ENCODE measurements at regions not wholly inside any gene's neighbourhood (a gene's known extent, or its start where the extent isn't known, plus 50 kb on each side); places are given as distances from the start of the nearest gene placed in this dataset.
A peak's percentile ranks its signal among the peaks of the same experiment; 100 is the strongest.

GRCh38 chr10:31652038-31652437 lies 276.6 kb downstream of the ARHGAP12 start:
- H3K4me1 ChIP-seq (ENCODE audit: control insufficient read depth in 2 of 3, insufficient read depth in 2 of 3, low read depth in 1 of 3, low read length in 3 of 3): no peaks in the 10 kb centered on the region
- FAIRE-seq: no peak
- intact Hi-C loops (cut with DNase I): no loop called here

GRCh38 chr10:31650010-31650409 lies 278.6 kb downstream of the ARHGAP12 start:
- H3K9ac ChIP-seq (ENCODE audit: low read length in 3 of 3): no peak overlapping the region
- DNase-seq: peak in 3 of 5 donors; percentile 49 to 84 (median 58)

More at GRCh38 chr10:31652038-31652437, 276.6 kb downstream of the ARHGAP12 start:
- no peak for TF ChIP-seq CTCF (IDR thresholded peaks at IDR 0.05; ENCODE audit: borderline replicate concordance, extremely low read depth, insufficient read depth)
- no peak overlapping the region for H3K9ac ChIP-seq (ENCODE audit: low read length in 3 of 3)
- no peak overlapping the region for H3K4me3 ChIP-seq (ENCODE audit: low read length in 3 of 3)
- H3K27me3 ChIP-seq (ENCODE audit: control insufficient read depth, insufficient read depth, low read length): no peaks in the 10 kb centered on the region
- H3K9me3 ChIP-seq (ENCODE audit: control insufficient read depth in 2 of 3, insufficient read depth in 1 of 3, low read length in 3 of 3): no peaks in the 10 kb centered on the region
- no peak overlapping the region for H3K27ac ChIP-seq (ENCODE audit: low read depth in 2 of 2, low read length in 2 of 2)
- no peak for DNase-seq
- H3K36me3 ChIP-seq (ENCODE audit: control insufficient read depth in 2 of 3, insufficient read depth in 3 of 3, low read length in 3 of 3): no peaks in the 10 kb centered on the region

GRCh38 chr10:31648966-31649365 lies 279.7 kb downstream of the ARHGAP12 start:
- DNase-seq: peak in 2 of 5 donors; percentile 11 to 74
- intact Hi-C loops (cut with DNase I): no loop called here
- H3K9ac ChIP-seq (ENCODE audit: low read length in 3 of 3): no peak overlapping the region
- H3K27ac ChIP-seq (ENCODE audit: low read depth in 2 of 2, low read length in 2 of 2): no peak overlapping the region
- no peaks in the 10 kb centered on the region for H3K36me3 ChIP-seq (ENCODE audit: control insufficient read depth in 2 of 3, insufficient read depth in 3 of 3, low read length in 3 of 3)
- TF ChIP-seq CTCF (IDR thresholded peaks at IDR 0.05; ENCODE audit: borderline replicate concordance, extremely low read depth, insufficient read depth): no peak
- H3K9me3 ChIP-seq (ENCODE audit: control insufficient read depth in 2 of 3, insufficient read depth in 1 of 3, low read length in 3 of 3): no peaks in the 10 kb centered on the region
- H3K4me1 ChIP-seq (ENCODE audit: control insufficient read depth in 2 of 3, insufficient read depth in 2 of 3, low read depth in 1 of 3, low read length in 3 of 3): no peaks in the 10 kb centered on the region
- no peak for FAIRE-seq
- H3K27me3 ChIP-seq (ENCODE audit: control insufficient read depth, insufficient read depth, low read length): no peaks in the 10 kb centered on the region
- H3K4me3 ChIP-seq (ENCODE audit: low read length in 3 of 3): no peak overlapping the region

More at GRCh38 chr10:31650010-31650409, 278.6 kb downstream of the ARHGAP12 start:
- TF ChIP-seq CTCF (IDR thresholded peaks at IDR 0.05; ENCODE audit: borderline replicate concordance, extremely low read depth, insufficient read depth): no peak
- Histone ChIP-seq H3K9me3 (ENCODE audit: control insufficient read depth in 2 of 3, insufficient read depth in 1 of 3, low read length in 3 of 3) (no peaks in the 10 kb centered on the region), H3K27me3 (ENCODE audit: control insufficient read depth, insufficient read depth, low read length) (no peaks in the 10 kb centered on the region), H3K4me3 (ENCODE audit: low read length in 3 of 3) (peak overlapping the region in 1 of 3 donors; percentile 26), H3K36me3 (ENCODE audit: control insufficient read depth in 2 of 3, insufficient read depth in 3 of 3, low read length in 3 of 3) (no peaks in the 10 kb centered on the region), H3K27ac (ENCODE audit: low read depth in 2 of 2, low read length in 2 of 2) (no peak overlapping the region), H3K4me1 (ENCODE audit: control insufficient read depth in 2 of 3, insufficient read depth in 2 of 3, low read depth in 1 of 3, low read length in 3 of 3) (no peaks in the 10 kb centered on the region)
- no peak for FAIRE-seq
- intact Hi-C loops (cut with DNase I): no loop called here

- Histone ChIP-seq H3K9me3 (ENCODE audit: control insufficient read depth in 2 of 3, insufficient read depth in 1 of 3, low read length in 3 of 3) (no peaks in the 10 kb centered on the region), H3K9ac (ENCODE audit: low read length in 3 of 3) (no peak overlapping the region), H3K36me3 (ENCODE audit: control insufficient read depth in 2 of 3, insufficient read depth in 3 of 3, low read length in 3 of 3) (no peaks in the 10 kb centered on the region), H3K4me3 (ENCODE audit: low read length in 3 of 3) (no peak overlapping the region), H3K4me1 (ENCODE audit: control insufficient read depth in 2 of 3, insufficient read depth in 2 of 3, low read depth in 1 of 3, low read length in 3 of 3) (no peaks in the 10 kb centered on the region), H3K27me3 (ENCODE audit: control insufficient read depth, insufficient read depth, low read length) (no peaks in the 10 kb centered on the region), H3K27ac (ENCODE audit: low read depth in 2 of 2, low read length in 2 of 2) (no peak overlapping the region)
- intact Hi-C loops (cut with DNase I): no loop called here
- DNase-seq (no peak), FAIRE-seq (no peak)
- TF ChIP-seq CTCF (IDR thresholded peaks at IDR 0.05; ENCODE audit: borderline replicate concordance, extremely low read depth, insufficient read depth): no peak
These were observed 280.8 kb downstream of the ARHGAP12 start for GRCh38 chr10:31647861-31648260.
